ENCODE measurements at regions not wholly inside any gene's neighbourhood (a gene's known extent, or its start where the extent isn't known, plus 50 kb on each side); places are given as distances from the start of the nearest gene placed in this dataset.

- TF ChIP-seq CTCF (IDR thresholded peaks at IDR 0.05): no peak
- no peak for TF ChIP-seq POLR2A (IDR thresholded peaks at IDR 0.05)
These were observed 96.8 kb upstream of the TMEM132C start for GRCh38 chr12:128170181-128170580.

Measured in adrenal gland (tissue), 5 donors.